ENCODE measurements at regions not wholly inside any gene's neighbourhood (a gene's known extent, or its start where the extent isn't known, plus 50 kb on each side); places are given as distances from the start of the nearest gene placed in this dataset.

DNA sequence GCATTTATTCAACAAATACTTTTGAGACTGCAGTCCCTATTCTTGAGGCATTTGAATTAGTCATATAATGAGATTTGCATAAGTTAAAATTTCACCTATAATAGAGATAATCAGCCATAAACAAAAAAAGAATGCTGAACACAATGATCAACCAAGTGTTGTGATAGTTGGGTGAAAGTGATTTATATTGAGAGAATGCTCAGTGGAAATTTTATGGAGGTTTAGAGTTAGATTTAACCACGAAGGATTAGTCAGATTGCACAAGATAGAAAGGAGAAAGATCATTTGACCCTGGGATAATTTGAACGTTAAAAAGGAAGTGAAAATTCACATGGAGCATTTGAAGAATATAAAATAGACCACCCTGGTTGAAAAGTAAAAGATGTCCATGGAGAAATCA is 356.2 kb downstream of the NPR3 start:
- TF ChIP-seq MEF2A (IDR thresholded peaks at IDR 0.05; ENCODE audit: control insufficient read depth, low read depth, low read length) = no peak
- TF ChIP-seq ZNF134 (CRISPR knock-in tag; conservative IDR thresholded peaks at IDR 0.05) = no peak
- TF ChIP-seq ZZZ3 (IDR thresholded peaks at IDR 0.05) = no peak
- TF ChIP-seq HSF4 (CRISPR knock-in tag; IDR thresholded peaks at IDR 0.05; ENCODE audit: borderline replicate concordance) = no peak
- TF ChIP-seq HNRNPK (IDR thresholded peaks at IDR 0.05; ENCODE audit: low read depth, low read length, poor library complexity, severe bottlenecking) = no peak
- H4K20me1 ChIP-seq (replicated peaks; ENCODE audit: control insufficient read depth, insufficient read depth, low read length) = no peaks in the 10 kb centered on the region
- DNase-seq (ENCODE audit: extremely low read depth in 1 of 4, low spot score in 3 of 4) (no peak), ATAC-seq (no peak), FAIRE-seq (no peak)
- H3K4me1 ChIP-seq (replicated peaks in 1 of 2; ENCODE audit: control insufficient read depth in 2 of 2, insufficient read depth in 2 of 2, low read length in 2 of 2) = no peaks in the 10 kb centered on the region
- ChIA-PET CTCF (ENCODE audit: low intra/inter-chr PET ratio) (no interaction called here), POLR2A (no interaction called here)
- H2AFZ ChIP-seq (ENCODE audit: low read depth, low read length) = no peak overlapping the region
- H3K9ac ChIP-seq (ENCODE audit: insufficient read depth in 1 of 2, low read depth in 2 of 2, low read length in 2 of 2) = no peak overlapping the region
- H3K9me3 ChIP-seq (replicated peaks; ENCODE audit: control insufficient read depth, insufficient read depth, low read depth, low read length) = no peaks in the 10 kb centered on the region
- H3K79me2 ChIP-seq (ENCODE audit: control insufficient read depth, insufficient read depth, low read length) = no peaks in the 10 kb centered on the region
- in situ Hi-C loops (cut with MboI) (no loop called here), intact Hi-C loops (cut with micrococcal nuclease) (no loop called here)
- H3K27me3 ChIP-seq (ENCODE audit: control insufficient read depth in 2 of 2, insufficient read depth in 2 of 2, low read length in 2 of 2) = no peaks in the 10 kb centered on the region
- no TSS peak for BruUV-seq (replicated peaks)
- H3K9me1 ChIP-seq (ENCODE audit: control insufficient read depth, insufficient read depth, low read length) = no peaks in the 10 kb centered on the region
- H3K27ac ChIP-seq (ENCODE audit: extremely low read depth, low read depth, low read length) = no peak overlapping the region
- no peaks in the 10 kb centered on the region for H3K36me3 ChIP-seq (ENCODE audit: control insufficient read depth, insufficient read depth, low read length)
- no peak overlapping the region for H3K4me2 ChIP-seq (ENCODE audit: insufficient read depth, low read length)
- no peak overlapping the region for H3K4me3 ChIP-seq
- WGBS (ENCODE audit: insufficient coverage, low coverage, missing lambda C conversion rate) = 0% methylated on average over 2 of the region's 2 CpGs

DNA sequence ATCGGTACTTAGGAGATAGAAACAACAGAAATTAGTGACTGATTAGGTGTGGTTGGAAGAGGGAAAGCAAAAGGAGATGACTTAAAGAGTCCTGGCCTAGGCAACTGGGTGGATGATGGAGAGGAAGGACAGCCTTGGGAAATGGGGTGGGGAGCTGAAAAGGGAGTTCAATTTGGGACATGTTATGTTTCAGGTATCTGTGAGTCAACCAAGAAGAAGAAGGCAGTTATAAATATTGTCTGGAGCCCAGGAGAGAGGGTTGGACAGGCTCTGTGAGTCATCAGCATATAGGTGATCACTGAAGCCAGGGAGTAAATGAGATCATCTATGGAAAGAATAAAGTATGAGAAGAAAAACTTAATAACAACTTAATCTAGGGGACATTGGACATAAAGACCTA is 357.7 kb downstream of the NPR3 start:
- CTCF ChIA-PET (ENCODE audit: low intra/inter-chr PET ratio) = no interaction called here
- FAIRE-seq (no peak), DNase-seq (ENCODE audit: extremely low read depth in 1 of 4, low spot score in 3 of 4) (no peak), ATAC-seq (no peak)
- Histone ChIP-seq H3K27ac (ENCODE audit: extremely low read depth, low read depth, low read length) (no peak overlapping the region), H3K27me3 (ENCODE audit: control insufficient read depth in 2 of 2, insufficient read depth in 2 of 2, low read length in 2 of 2) (no peaks in the 10 kb centered on the region), H3K4me3 (no peak overlapping the region), H3K9me3 (replicated peaks; ENCODE audit: control insufficient read depth, insufficient read depth, low read depth, low read length) (no peaks in the 10 kb centered on the region), H3K36me3 (ENCODE audit: control insufficient read depth, insufficient read depth, low read length) (no peaks in the 10 kb centered on the region), H3K4me1 (replicated peaks in 1 of 2; ENCODE audit: control insufficient read depth in 2 of 2, insufficient read depth in 2 of 2, low read length in 2 of 2) (no peaks in the 10 kb centered on the region), H3K4me2 (ENCODE audit: insufficient read depth, low read length) (no peak overlapping the region), H2AFZ (ENCODE audit: low read depth, low read length) (no peak overlapping the region), H3K9ac (ENCODE audit: insufficient read depth in 1 of 2, low read depth in 2 of 2, low read length in 2 of 2) (no peak overlapping the region), H4K20me1 (replicated peaks; ENCODE audit: control insufficient read depth, insufficient read depth, low read length) (no peaks in the 10 kb centered on the region), H3K9me1 (ENCODE audit: control insufficient read depth, insufficient read depth, low read length) (no peaks in the 10 kb centered on the region), H3K79me2 (ENCODE audit: control insufficient read depth, insufficient read depth, low read length) (no peaks in the 10 kb centered on the region)
- POLR2A ChIA-PET = no interaction called here
- in situ Hi-C loops (cut with MboI) = no loop called here
- WGBS (ENCODE audit: insufficient coverage, low coverage, missing lambda C conversion rate) = 0% methylated on average over 1 of the region's 1 CpG
- TF ChIP-seq MTA3 (IDR thresholded peaks at IDR 0.05; ENCODE audit: borderline replicate concordance) (no peak), MIER1 (IDR thresholded peaks at IDR 0.05; ENCODE audit: low read depth) (no peak), PPARD (CRISPR knock-in tag; IDR thresholded peaks at IDR 0.05) (no peak), ZFPM2 (CRISPR knock-in tag; IDR thresholded peaks at IDR 0.05) (no peak), ZNF311 (CRISPR knock-in tag; IDR thresholded peaks at IDR 0.05) (no peak), ZNF79 (CRISPR knock-in tag; IDR thresholded peaks at IDR 0.05; ENCODE audit: low read depth) (no peak)
- BruUV-seq (replicated peaks) = no TSS peak
- intact Hi-C loops (cut with micrococcal nuclease) = no loop called here
